HepG2 (cell line): ENCODE measurements at regions not wholly inside any gene's neighbourhood (a gene's known extent, or its start where the extent isn't known, plus 50 kb on each side); places are given as distances from the start of the nearest gene placed in this dataset.

Source experiments
- ATAC-seq: fragments of 200-7000 bp; cut with Tn5 transposase; 3 replicates; pipeline ENCODE4 v1.9.1; 2020; ENCODE audit warnings: mild to moderate bottlenecking, moderate library complexity
- BruUV-seq: library from RNA; stranded (reverse); fragments of 400-500 nt; replicated peaks from 2 replicates; lab custom pipeline; 2021; lab: Mats Ljungman, UMichigan
- CTCF ChIA-PET: fragments of 300-600 bp; formaldehyde crosslinking; extraction: SDS; loops from one replicate; lab custom pipeline; 2021; ENCODE audit warnings: low total read pairs, inconsistent platforms, low intra/inter-chr PET ratio; lab: Yijun Ruan, JAX
- POLR2A ChIA-PET: fragments of 350-600 bp; sonication (Branson Sonifier 250); formaldehyde crosslinking; loops from one replicate; lab custom pipeline; 2020; ENCODE audit warnings: antibody characterized with exemption, inconsistent platforms; lab: Yijun Ruan, JAX
- DNase-seq: peaks from one replicate; pipeline ENCODE4 v3.0.0-alpha.2; 2015; ENCODE audit warnings: low spot score
- FAIRE-seq: peaks from 3 replicates; lab custom pipeline; 2011; peaks lifted over from hg19 to GRCh38; lab: Jason Lieb, UNC
- H2AFZ ChIP-seq: one replicate; pipeline ENCODE4 v1.6.1; 2011; ENCODE audit warnings: low read length, inconsistent platforms
- H3K27ac ChIP-seq: fragments of 300-600 bp; 3 replicates; pipeline ENCODE4 v1.8.0; 2011; ENCODE audit warnings: mixed run types, mild to moderate bottlenecking, mixed read lengths, low read length, inconsistent platforms; ENCODE audit not compliant: insufficient read depth; ENCODE audit errors: extremely low read length
- H3K27me3 ChIP-seq, 2 experiments: fragments of 200-600 bp in 1 of 2; 2 replicates in 1 of 2; 3 replicates in 1 of 2; pipeline versions ENCODE4 v1.6.0 to v1.8.0; 2011; ENCODE audit warnings: low read length in 2 of 2, mild to moderate bottlenecking in 2 of 2, moderate library complexity in 2 of 2, inconsistent platforms in 1 of 2; ENCODE audit not compliant: insufficient read depth in 2 of 2, control insufficient read depth in 1 of 2
- H3K36me3 ChIP-seq, 2 experiments: fragments of 200-600 bp in 1 of 2; replicated peaks in 1 of 2; 2 replicates in 1 of 2; 3 replicates in 1 of 2; pipeline versions ENCODE4 v1.5.1 to v1.8.0; 2011; ENCODE audit warnings: low read length in 2 of 2, inconsistent platforms in 1 of 2; ENCODE audit not compliant: insufficient read depth in 2 of 2, control insufficient read depth in 1 of 2
- H3K4me1 ChIP-seq: 2 replicates; pipeline ENCODE4 v1.5.1; 2012; ENCODE audit warnings: low read length, inconsistent platforms; ENCODE audit not compliant: insufficient read depth
- H3K4me2 ChIP-seq: 2 replicates; pipeline ENCODE4 v1.6.0; 2011; ENCODE audit warnings: low read depth, low read length, inconsistent platforms
- H3K4me3 ChIP-seq, 3 experiments: fragments of 200-600 bp in 1 of 3; sonication (generic), shearing (Covaris generic) in 1 of 3; replicated peaks in 1 of 3; 2 replicates each; pipeline ENCODE4 v1.5.1; 2011 to 2016; ENCODE audit warnings: low read length in 3 of 3, inconsistent platforms in 2 of 3, low read depth in 2 of 3, mild to moderate bottlenecking in 2 of 3, control low read depth in 1 of 3, mixed read lengths in 1 of 3; ENCODE audit not compliant: insufficient read depth in 1 of 3
- H3K79me2 ChIP-seq: one replicate; pipeline ENCODE4 v1.6.1; 2011; ENCODE audit warnings: low read length, inconsistent platforms; ENCODE audit not compliant: insufficient read depth
- H3K9ac ChIP-seq: 2 replicates; pipeline ENCODE4 v1.6.0; 2011; ENCODE audit warnings: mild to moderate bottlenecking, low read depth, low read length, inconsistent platforms; ENCODE audit not compliant: insufficient read depth
- H3K9me3 ChIP-seq: 2 replicates; pipeline ENCODE4 v1.5.1; 2012; ENCODE audit warnings: mild to moderate bottlenecking, low read length
- H4K20me1 ChIP-seq: 2 replicates; pipeline ENCODE4 v1.6.0; 2011; ENCODE audit warnings: inconsistent platforms, mild to moderate bottlenecking, low read length, moderate library complexity; ENCODE audit not compliant: insufficient read depth
- GABPB1 ChIP-seq: IDR thresholded peaks from 2 replicates; pipeline ENCODE4 v1.6.1; 2016; ENCODE audit warnings: mild to moderate bottlenecking, missing genetic modification reagents, moderate library complexity, missing compliant biosample characterization
- NFYB ChIP-seq: sonication (generic); formaldehyde crosslinking; IDR thresholded peaks from 2 replicates; pipeline ENCODE4 v1.4.0; 2020; ENCODE audit warnings: missing genetic modification reagents
- NFYC ChIP-seq: IDR thresholded peaks from 2 replicates; pipeline ENCODE4 v1.6.1; 2016; ENCODE audit warnings: missing genetic modification reagents, missing compliant biosample characterization
- SP2 ChIP-seq: sonication (generic); formaldehyde crosslinking; IDR thresholded peaks from 2 replicates; pipeline ENCODE4 v1.5.1; 2020; ENCODE audit warnings: mild to moderate bottlenecking, missing genetic modification reagents
- STAT5B ChIP-seq: sonication (generic); formaldehyde crosslinking; IDR thresholded peaks from 2 replicates; pipeline ENCODE4 v1.4.0; 2020; ENCODE audit warnings: missing genetic modification reagents
- ZNF788 ChIP-seq: sonication (generic); formaldehyde crosslinking; IDR thresholded peaks from 2 replicates; pipeline ENCODE4 v1.5.0; 2020; ENCODE audit warnings: mild to moderate bottlenecking, missing genetic modification reagents, borderline replicate concordance
- WGBS: methylation state at CpG from one replicate; pipeline ENCODE4 v1.1.6; 2017; ENCODE audit warnings: low lambda C conversion rate; 5-methylcytosine and 5-hydroxymethylcytosine counted together
- in situ Hi-C: cut with HindIII; loops from 2 replicates; pipeline ENCODE4 v1.10.0; 2017; ENCODE audit warnings: low pct_unique_long_range_greater_than_20kb; ENCODE audit not compliant: extremely low pct_ligation_motif_present
- intact Hi-C: fragments of 100-400 bp; cut with micrococcal nuclease; formaldehyde crosslinking; loops from one replicate; pipeline ENCODE4 v1.10.0; 2022; ENCODE audit not compliant: unreplicated experiment
- TF ChIP-seq, protein P1 (sequence below): sonication (generic); formaldehyde crosslinking; IDR thresholded peaks from 2 replicates; pipeline ENCODE4 v1.5.1; 2020; ENCODE audit warnings: mild to moderate bottlenecking, missing genetic modification reagents, borderline replicate concordance
- TF ChIP-seq, protein P2 (sequence below): sonication (generic); formaldehyde crosslinking; IDR thresholded peaks from 2 replicates; pipeline ENCODE4 v1.5.1; 2020; ENCODE audit warnings: mild to moderate bottlenecking, missing genetic modification reagents, moderate library complexity

DNA sequence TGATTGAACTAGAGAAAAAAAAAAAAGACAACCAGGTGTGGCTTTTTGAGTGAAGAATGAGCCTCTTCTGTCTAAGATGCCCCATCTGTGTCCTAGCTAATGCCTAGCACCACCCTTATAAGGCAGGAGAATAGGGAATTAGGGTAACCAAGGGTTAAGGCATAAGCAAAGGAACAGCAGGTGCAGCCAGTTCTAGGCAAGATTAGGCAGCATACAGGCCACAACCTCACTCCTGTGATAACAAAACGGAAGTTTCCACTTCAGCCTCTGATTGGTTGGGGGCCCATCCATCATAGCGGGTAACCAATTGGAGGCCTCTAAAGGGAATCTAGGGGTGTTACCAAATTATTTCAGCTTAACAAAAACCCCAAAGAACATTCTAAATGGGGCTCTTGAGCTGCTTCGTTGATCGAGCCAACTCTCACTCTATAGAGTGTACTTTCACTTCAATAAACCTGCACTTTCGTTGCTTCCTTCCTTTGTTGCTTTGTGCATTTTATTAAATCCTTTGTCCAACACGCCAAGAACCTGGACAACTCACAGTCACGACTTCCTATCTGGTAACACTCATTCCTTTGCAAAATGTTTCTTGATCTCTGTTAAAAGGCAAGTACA lies 61.9 kb upstream of the TAGAP start:
- H3K4me3 ChIP-seq: no peak overlapping the region
- no TSS peak for BruUV-seq
- ATAC-seq (peak; percentile 60), DNase-seq (peak; percentile 33), FAIRE-seq (no peak)
- in situ Hi-C loops: loop anchor here (5.0 to 25.0 kb wide), 2 partner anchors 64 to 394 kb away; partner anchors contain the start of gene TAGAP
- H3K79me2 ChIP-seq: no peaks in the 10 kb centered on the region
- WGBS: 14% methylated on average over 5 of the region's 7 CpGs
- no peaks in the 10 kb centered on the region for H3K9me3 ChIP-seq
- no peaks in the 10 kb centered on the region; the same call in 1 of the 2 replicates for H4K20me1 ChIP-seq
- H3K27me3 ChIP-seq: peaks cover 2 to 48% of the 10 kb centered on the region in 2 experiments; a peak in 4 of 5 replicates
- peak overlapping the region; percentile 44 for H3K4me2 ChIP-seq
- no peaks in the 10 kb centered on the region for H3K36me3 ChIP-seq
- intact Hi-C loops: loop anchor here (10.0 kb wide), 1 partner anchor 402 kb away; no protein-coding TSS in a partner anchor
- ChIA-PET POLR2A (no interaction called here), CTCF (no interaction called here)
- 0 out of 2 replicates have a peak, but pooled peaks cover 9% of the 10 kb centered on the region for H3K4me1 ChIP-seq
- H2AFZ ChIP-seq: peak overlapping the region; percentile 55
- no peak overlapping the region for H3K27ac ChIP-seq
- H3K9ac ChIP-seq: no peak overlapping the region
- TF ChIP-seq NFYC: peak; percentile 88
- TF ChIP-seq NFYB (CRISPR knock-in tag): peak; percentile 91
- TF ChIP-seq, protein P1, sequence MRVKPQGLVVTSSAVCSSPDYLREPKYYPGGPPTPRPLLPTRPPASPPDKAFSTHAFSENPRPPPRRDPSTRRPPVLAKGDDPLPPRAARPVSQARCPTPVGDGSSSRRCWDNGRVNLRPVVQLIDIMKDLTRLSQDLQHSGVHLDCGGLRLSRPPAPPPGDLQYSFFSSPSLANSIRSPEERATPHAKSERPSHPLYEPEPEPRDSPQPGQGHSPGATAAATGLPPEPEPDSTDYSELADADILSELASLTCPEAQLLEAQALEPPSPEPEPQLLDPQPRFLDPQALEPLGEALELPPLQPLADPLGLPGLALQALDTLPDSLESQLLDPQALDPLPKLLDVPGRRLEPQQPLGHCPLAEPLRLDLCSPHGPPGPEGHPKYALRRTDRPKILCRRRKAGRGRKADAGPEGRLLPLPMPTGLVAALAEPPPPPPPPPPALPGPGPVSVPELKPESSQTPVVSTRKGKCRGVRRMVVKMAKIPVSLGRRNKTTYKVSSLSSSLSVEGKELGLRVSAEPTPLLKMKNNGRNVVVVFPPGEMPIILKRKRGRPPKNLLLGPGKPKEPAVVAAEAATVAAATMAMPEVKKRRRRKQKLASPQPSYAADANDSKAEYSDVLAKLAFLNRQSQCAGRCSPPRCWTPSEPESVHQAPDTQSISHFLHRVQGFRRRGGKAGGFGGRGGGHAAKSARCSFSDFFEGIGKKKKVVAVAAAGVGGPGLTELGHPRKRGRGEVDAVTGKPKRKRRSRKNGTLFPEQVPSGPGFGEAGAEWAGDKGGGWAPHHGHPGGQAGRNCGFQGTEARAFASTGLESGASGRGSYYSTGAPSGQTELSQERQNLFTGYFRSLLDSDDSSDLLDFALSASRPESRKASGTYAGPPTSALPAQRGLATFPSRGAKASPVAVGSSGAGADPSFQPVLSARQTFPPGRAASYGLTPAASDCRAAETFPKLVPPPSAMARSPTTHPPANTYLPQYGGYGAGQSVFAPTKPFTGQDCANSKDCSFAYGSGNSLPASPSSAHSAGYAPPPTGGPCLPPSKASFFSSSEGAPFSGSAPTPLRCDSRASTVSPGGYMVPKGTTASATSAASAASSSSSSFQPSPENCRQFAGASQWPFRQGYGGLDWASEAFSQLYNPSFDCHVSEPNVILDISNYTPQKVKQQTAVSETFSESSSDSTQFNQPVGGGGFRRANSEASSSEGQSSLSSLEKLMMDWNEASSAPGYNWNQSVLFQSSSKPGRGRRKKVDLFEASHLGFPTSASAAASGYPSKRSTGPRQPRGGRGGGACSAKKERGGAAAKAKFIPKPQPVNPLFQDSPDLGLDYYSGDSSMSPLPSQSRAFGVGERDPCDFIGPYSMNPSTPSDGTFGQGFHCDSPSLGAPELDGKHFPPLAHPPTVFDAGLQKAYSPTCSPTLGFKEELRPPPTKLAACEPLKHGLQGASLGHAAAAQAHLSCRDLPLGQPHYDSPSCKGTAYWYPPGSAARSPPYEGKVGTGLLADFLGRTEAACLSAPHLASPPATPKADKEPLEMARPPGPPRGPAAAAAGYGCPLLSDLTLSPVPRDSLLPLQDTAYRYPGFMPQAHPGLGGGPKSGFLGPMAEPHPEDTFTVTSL (CRISPR knock-in tag): no peak
- no peak for TF ChIP-seq ZNF788 (CRISPR knock-in tag)
- TF ChIP-seq, protein P2, sequence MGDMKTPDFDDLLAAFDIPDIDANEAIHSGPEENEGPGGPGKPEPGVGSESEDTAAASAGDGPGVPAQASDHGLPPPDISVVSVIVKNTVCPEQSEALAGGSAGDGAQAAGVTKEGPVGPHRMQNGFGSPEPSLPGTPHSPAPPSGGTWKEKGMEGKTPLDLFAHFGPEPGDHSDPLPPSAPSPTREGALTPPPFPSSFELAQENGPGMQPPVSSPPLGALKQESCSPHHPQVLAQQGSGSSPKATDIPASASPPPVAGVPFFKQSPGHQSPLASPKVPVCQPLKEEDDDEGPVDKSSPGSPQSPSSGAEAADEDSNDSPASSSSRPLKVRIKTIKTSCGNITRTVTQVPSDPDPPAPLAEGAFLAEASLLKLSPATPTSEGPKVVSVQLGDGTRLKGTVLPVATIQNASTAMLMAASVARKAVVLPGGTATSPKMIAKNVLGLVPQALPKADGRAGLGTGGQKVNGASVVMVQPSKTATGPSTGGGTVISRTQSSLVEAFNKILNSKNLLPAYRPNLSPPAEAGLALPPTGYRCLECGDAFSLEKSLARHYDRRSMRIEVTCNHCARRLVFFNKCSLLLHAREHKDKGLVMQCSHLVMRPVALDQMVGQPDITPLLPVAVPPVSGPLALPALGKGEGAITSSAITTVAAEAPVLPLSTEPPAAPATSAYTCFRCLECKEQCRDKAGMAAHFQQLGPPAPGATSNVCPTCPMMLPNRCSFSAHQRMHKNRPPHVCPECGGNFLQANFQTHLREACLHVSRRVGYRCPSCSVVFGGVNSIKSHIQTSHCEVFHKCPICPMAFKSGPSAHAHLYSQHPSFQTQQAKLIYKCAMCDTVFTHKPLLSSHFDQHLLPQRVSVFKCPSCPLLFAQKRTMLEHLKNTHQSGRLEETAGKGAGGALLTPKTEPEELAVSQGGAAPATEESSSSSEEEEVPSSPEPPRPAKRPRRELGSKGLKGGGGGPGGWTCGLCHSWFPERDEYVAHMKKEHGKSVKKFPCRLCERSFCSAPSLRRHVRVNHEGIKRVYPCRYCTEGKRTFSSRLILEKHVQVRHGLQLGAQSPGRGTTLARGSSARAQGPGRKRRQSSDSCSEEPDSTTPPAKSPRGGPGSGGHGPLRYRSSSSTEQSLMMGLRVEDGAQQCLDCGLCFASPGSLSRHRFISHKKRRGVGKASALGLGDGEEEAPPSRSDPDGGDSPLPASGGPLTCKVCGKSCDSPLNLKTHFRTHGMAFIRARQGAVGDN (CRISPR knock-in tag): no peak
- no peak for TF ChIP-seq STAT5B (CRISPR knock-in tag)
- TF ChIP-seq SP2 (CRISPR knock-in tag): peak; percentile 81
- TF ChIP-seq GABPB1: peak; percentile 47; the same call in 1 of the 2 replicates
